ENCODE measurements at regions not wholly inside any gene's neighbourhood (a gene's known extent, or its start where the extent isn't known, plus 50 kb on each side); places are given as distances from the start of the nearest gene placed in this dataset.

DNA sequence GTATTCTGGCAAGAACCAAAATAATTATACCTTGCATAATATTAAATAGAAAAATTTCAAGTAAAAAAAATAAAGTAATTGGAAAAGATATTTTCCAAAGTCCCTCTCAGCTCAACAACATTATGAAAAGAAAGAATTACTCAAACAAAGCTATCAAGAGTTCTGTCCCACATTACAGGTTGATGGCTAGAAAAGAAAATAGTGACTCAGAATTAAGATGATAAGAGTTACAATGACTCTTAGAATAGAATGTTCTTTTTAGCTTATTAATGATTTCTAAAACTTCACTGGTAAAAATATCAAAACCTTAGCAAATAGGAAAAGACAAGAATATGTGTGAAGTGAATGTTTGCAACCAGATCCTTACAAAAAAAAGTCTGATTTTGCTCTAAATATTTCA is 312.5 kb upstream of the PDGFD start:
- TF ChIP-seq, protein P1, sequence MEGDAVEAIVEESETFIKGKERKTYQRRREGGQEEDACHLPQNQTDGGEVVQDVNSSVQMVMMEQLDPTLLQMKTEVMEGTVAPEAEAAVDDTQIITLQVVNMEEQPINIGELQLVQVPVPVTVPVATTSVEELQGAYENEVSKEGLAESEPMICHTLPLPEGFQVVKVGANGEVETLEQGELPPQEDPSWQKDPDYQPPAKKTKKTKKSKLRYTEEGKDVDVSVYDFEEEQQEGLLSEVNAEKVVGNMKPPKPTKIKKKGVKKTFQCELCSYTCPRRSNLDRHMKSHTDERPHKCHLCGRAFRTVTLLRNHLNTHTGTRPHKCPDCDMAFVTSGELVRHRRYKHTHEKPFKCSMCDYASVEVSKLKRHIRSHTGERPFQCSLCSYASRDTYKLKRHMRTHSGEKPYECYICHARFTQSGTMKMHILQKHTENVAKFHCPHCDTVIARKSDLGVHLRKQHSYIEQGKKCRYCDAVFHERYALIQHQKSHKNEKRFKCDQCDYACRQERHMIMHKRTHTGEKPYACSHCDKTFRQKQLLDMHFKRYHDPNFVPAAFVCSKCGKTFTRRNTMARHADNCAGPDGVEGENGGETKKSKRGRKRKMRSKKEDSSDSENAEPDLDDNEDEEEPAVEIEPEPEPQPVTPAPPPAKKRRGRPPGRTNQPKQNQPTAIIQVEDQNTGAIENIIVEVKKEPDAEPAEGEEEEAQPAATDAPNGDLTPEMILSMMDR (IDR thresholded peaks at IDR 0.05): no peak
- TF ChIP-seq POLR2A (IDR thresholded peaks at IDR 0.05): no peak
